LHCN-M2 (cell line): ENCODE measurements at regions not wholly inside any gene's neighbourhood (a gene's known extent, or its start where the extent isn't known, plus 50 kb on each side); places are given as distances from the start of the nearest gene placed in this dataset.
"Not testable (repeated sequence)": the region's sequence is repeated elsewhere in the genome, so short reads cannot be mapped to it uniquely, and the experiment has no call there.

Source experiments
- DNase-seq: peaks from one replicate; pipeline ENCODE4 v3.0.0-alpha.2; 2012; ENCODE audit warnings: low read depth

- no peak for DNase-seq
These were observed 172.6 kb upstream of the THSD7A start for GRCh38 chr7:12004581-12004980.

GRCh38 chr7:12007576-12007975 lies 175.6 kb upstream of the THSD7A start:
- no peak for DNase-seq

DNA sequence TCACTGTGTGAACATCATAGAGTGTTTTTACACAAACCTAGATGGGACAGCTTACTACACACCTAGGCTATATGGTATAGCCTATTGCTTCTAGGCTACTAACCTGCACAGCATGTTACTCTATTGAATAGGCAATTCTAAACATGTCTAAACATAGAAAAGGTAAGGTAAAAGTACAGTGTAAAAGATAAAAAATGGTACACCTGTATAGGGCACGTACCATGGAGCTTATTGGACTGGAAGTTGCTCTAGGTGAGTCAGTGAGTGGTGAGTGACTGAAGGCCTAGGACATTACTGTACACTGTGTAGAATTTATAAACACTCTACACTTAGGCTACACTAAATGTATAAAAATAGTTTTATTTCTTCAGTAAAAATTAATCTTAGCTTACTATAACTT lies 182.0 kb upstream of the THSD7A start:
- DNase-seq, result no peak

GRCh38 chr7:12016439-12016838 lies 184.4 kb upstream of the THSD7A start:
- DNase-seq, result no peak

DNA sequence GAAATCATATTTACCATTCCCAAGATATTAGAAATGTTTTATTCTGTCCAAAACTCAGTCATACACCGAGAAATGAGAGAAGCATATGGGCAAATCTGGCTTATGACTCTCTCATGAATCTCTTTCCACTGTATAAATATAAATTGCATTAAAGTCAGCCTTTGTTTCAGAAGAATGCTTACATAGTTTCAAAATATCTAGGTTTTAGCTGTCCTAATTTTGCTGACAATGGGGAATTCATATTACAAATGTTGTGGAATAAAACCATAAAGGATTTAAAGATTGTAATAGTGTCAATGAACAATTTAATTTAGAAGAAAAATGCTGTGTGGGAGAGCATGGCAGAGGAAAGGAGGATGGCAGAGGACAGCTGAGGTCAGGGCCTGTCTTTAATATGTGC lies 185.0 kb upstream of the THSD7A start:
- DNase-seq, result no peak

DNA sequence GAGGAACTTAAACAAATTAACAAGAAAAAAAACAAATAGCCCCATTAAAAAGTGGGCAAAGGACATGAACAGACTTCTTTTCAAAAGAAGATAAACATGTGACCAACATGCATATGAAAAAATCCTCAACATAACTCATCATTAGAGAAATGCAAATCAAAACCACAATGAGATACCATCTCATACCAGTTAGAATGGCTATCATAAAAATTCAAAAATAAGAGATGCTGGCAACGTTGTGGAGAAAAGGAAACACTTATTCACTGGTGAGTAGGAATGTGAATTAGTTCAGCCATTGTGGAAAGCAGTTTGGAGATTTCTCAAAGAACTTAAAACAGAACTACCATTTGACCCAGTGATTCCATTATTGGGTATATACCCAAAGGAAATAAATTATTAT lies 189.1 kb upstream of the TMEM106B start:
- not testable (repeated sequence) for DNase-seq

- no peak for DNase-seq
These were observed 185.8 kb upstream of the TMEM106B start for GRCh38 chr7:12025246-12025645.

DNA sequence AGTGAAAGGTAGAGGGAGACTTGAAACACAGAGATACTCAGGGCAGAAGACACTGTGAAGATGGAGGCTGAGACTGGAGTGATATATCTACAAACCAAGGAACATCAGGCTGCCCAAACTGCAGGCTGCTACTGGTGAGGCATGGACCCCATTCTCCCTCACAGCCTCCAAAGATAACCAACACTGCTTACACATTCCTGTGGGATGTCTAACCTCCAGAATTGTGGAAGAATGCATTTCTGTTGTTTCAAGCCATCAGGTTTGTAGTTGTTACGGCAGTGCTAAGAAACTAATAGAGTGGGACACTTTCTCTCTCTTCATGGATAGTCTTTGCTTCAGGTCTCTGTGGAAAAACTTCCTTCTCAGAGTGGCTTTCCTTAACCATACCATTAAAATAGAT lies 182.6 kb upstream of the TMEM106B start:
- DNase-seq, result peak; percentile 4

DNA sequence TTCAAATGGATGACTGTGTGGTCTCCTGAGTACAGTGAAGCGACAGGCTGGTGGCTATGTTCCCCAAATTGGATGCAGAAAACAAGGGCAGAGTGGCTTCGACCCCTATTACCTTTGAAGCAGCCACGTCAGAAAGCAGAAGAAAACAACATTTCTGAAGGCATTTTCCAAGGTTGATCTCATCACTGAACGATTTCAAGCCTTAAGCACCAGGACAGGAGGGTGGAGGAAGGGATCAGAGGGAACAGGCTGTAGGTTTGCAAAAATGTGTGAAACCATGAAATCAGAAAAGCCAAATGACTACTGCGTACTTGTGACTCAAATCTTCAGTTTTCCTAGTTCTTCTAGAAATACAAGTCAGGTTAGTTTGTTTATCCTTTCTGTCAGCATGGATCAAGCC lies 181.0 kb upstream of the TMEM106B start:
- DNase-seq, result peak; percentile 6

- DNase-seq, result no peak
These were observed 179.9 kb upstream of the TMEM106B start for GRCh38 chr7:12031186-12031585.

- DNase-seq, result peak; percentile 43
These were observed 179.5 kb upstream of the TMEM106B start for GRCh38 chr7:12031638-12032037.

GRCh38 chr7:12032146-12032545 lies 178.9 kb upstream of the TMEM106B start:
- DNase-seq, result no peak

GRCh38 chr7:12043457-12043856 lies 167.6 kb upstream of the TMEM106B start:
- DNase-seq, result not testable (repeated sequence)

DNA sequence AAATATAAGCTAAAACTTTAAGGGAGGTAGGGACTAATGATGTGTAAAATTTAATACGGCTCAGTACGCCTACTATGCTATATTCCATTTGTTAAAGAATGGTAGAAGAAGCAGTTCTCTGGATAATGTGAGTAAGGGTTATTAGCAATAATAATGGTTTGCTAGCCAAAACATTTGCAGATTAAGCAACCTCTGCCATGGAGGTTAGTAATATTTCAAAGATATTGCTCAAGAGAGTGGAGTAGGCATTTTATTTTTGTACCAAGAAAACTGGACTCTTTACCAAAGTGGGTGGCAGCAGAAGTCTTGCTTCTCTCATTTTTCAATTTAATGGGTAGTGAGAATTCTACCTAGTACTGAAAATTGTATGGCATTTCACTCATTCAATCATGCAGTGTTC lies 158.9 kb upstream of the TMEM106B start:
- no peak for DNase-seq

GRCh38 chr7:12053561-12053960 lies 157.5 kb upstream of the TMEM106B start:
- DNase-seq, result no peak

GRCh38 chr7:12054830-12055229 lies 156.3 kb upstream of the TMEM106B start:
- DNase-seq, result no peak

GRCh38 chr7:12056381-12056780 lies 154.7 kb upstream of the TMEM106B start:
- no peak for DNase-seq

- DNase-seq, result no peak
These were observed 154.1 kb upstream of the TMEM106B start for GRCh38 chr7:12056977-12057376.

GRCh38 chr7:12062062-12062461 lies 149.0 kb upstream of the TMEM106B start:
- peak; percentile 6 for DNase-seq

DNA sequence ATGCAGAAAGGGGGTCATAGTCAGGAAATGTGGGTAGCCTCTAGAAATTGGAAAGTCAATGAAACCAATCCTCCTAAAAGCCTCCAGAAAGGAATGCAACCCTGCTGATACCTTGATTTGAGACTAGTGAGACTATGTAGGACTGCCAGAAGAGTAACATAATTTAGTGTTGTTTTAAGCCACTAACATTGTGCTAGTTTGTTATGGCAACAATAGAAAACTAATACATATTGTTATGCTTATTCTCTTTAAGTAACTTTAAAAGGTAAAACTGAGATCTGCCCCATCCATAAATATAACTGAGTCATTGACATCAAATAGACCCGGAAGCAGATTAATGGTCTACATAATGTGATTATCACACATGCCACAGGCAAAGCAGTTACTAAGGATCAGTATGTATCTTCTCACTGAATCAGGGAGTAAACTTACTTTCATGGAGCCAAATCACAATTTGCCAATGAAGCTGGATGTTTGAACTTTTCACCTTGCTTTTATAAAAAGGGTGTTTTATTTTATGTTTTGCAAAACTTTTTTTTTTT lies 146.4 kb upstream of the TMEM106B start:
- DNase-seq, result no peak

GRCh38 chr7:12066004-12066403 lies 145.1 kb upstream of the TMEM106B start:
- no peak for DNase-seq

GRCh38 chr7:12066521-12066920 lies 144.6 kb upstream of the TMEM106B start:
- DNase-seq, result peak; percentile 15

DNA sequence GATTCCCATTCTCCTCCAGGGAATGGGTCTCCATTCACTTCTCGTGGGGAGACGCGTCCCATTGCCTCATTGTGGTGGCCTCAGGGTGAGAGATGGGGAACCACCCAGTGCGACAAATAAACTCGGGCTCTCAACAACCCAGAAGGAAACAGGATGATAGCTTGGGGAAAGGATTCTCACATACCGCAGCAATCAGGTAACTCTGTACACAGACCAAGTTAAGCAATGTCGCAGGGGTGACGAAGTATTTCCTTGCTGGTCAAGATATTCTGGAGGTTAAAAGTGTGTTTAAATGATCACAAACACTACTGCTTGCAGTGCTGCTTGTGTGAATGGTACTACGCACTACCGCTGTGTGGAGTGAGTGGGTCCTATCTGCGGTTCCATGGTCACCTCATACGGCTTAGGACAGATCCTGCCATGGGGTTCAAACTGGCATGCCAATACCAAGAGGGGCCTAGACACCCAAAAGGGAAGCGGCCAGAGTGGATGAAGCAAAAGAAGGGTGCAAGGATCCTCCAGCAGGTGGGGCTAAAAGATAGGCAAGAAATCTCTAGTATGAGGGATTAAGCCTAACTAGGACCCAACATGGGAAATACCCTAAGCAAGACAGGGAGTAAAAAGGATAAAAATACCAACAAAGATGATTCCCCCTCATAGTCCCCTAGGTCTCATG lies 143.8 kb upstream of the TMEM106B start:
- DNase-seq, result peak; percentile 32

GRCh38 chr7:12069757-12070156 lies 141.3 kb upstream of the TMEM106B start:
- no peak for DNase-seq
